Activated CD4-positive, alpha-beta T cell treated with anti-CD3 and anti-CD28 coated beads, Interleukin-2, amount 10 ng/mL, durations not matched to agents 24 days and 14 days (primary cell): ENCODE measurements at regions not wholly inside any gene's neighbourhood (a gene's known extent, or its start where the extent isn't known, plus 50 kb on each side); places are given as distances from the start of the nearest gene placed in this dataset.

ENCODE experiments used
- DNase-seq: peaks from one replicate; pipeline ENCODE4 v3.0.0; 2022
- H3K27ac Mint-ChIP-seq: one replicate; pipeline ENCODE4 v1.8.0; 2022; ENCODE audit warnings: mild to moderate bottlenecking, mixed read lengths
- H3K27me3 Mint-ChIP-seq: one replicate; pipeline ENCODE4 v1.8.0; 2022; ENCODE audit warnings: mixed read lengths
- H3K36me3 Mint-ChIP-seq: one replicate; pipeline ENCODE4 v1.8.0; 2022; ENCODE audit warnings: low read depth, mild to moderate bottlenecking, mixed read lengths
- H3K4me1 Mint-ChIP-seq: one replicate; pipeline ENCODE4 v1.8.0; 2021; ENCODE audit warnings: mixed read lengths
- H3K4me3 Mint-ChIP-seq: one replicate; pipeline ENCODE4 v1.8.0; 2022; ENCODE audit warnings: mild to moderate bottlenecking, moderate library complexity, mixed read lengths
- H3K9me3 Mint-ChIP-seq: one replicate; pipeline ENCODE4 v1.8.0; 2021; ENCODE audit warnings: mixed read lengths
- intact Hi-C: fragments of 100-400 bp; cut with micrococcal nuclease; formaldehyde crosslinking; loops from one replicate; pipeline ENCODE4 v1.15.1; 2023

DNA sequence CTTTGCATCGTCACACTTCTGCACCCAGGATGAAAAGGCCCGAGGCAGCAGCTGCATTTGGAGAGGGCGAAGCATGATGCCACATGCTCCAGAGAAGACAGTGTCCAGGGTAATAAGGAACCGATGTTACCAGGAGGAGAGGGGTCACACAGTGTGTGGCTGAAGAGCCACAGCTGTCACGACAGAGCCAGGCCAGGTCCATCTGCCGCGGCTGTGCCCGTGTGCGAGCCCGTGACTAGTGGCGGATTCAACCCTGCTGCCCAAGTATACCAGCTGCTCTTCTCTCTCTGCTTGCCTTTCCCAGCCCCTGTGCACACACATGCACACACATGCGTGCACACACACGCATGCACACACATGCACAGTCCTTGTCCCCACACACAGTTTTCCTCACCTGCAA, 1432.5 kb downstream of the BRD1 start:
- Mint-ChIP-seq H3K27me3 (no peaks in the 10 kb centered on the region), H3K9me3 (no peaks in the 10 kb centered on the region), H3K36me3 (no peaks in the 10 kb centered on the region), H3K4me3 (no peak overlapping the region), H3K4me1 (no peaks in the 10 kb centered on the region), H3K27ac (no peak overlapping the region)
- DNase-seq: no peak
- intact Hi-C loops: no loop called here

DNA sequence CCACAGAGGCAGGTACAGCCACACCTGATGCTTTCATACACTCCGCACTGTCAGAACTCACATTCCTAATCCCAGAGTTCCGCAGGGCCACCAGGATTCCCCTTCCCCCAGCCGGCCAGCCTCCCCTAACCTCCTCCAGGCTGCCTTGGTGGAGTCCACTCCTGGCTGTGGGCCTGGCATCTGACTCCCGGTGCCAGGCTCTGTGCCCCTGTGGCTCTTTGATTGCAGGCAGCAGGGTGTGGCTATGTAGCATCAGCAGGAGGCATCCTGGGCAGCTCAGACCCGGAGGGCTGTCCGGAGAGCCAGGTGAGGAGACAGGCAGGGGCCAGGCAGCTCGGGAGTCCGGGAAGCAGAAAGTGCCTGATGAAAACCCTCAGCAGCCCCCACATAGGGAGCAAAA, 1432.9 kb downstream of the BRD1 start:
- intact Hi-C loops: no loop called here
- H3K27me3 Mint-ChIP-seq: no peaks in the 10 kb centered on the region
- no peak overlapping the region for H3K27ac Mint-ChIP-seq

DNA sequence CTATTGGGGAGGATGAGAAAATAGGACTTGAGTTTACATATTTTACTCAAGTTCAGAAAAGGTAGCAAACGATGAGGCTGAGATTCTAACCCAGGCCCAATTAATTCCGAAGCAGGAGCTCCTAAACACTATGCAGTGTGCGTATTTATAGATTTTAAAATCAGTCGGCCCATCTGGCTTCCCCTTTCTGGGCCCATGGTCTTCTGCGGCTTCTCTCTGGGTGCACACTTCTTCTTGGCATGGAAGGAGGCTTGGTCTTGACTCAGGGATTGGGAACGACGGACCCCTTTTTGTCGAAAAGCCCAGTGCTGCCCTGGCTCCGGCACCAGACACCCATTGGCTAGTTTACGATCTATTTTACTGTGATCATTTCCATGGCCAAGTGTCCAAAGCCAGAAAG, 1433.8 kb downstream of the BRD1 start:
- intact Hi-C loops: no loop called here
- H3K9me3 Mint-ChIP-seq: no peaks in the 10 kb centered on the region
- no peaks in the 10 kb centered on the region for H3K27me3 Mint-ChIP-seq
- no peak for DNase-seq
- H3K36me3 Mint-ChIP-seq: no peaks in the 10 kb centered on the region
- H3K4me1 Mint-ChIP-seq: no peaks in the 10 kb centered on the region
- H3K27ac Mint-ChIP-seq: no peak overlapping the region
- no peak overlapping the region for H3K4me3 Mint-ChIP-seq

More for the DNA sequence above, 1432.9 kb downstream of the BRD1 start:
- DNase-seq: no peak
- Mint-ChIP-seq H3K9me3 (no peaks in the 10 kb centered on the region), H3K4me1 (no peaks in the 10 kb centered on the region), H3K36me3 (no peaks in the 10 kb centered on the region), H3K4me3 (no peak overlapping the region)

DNA sequence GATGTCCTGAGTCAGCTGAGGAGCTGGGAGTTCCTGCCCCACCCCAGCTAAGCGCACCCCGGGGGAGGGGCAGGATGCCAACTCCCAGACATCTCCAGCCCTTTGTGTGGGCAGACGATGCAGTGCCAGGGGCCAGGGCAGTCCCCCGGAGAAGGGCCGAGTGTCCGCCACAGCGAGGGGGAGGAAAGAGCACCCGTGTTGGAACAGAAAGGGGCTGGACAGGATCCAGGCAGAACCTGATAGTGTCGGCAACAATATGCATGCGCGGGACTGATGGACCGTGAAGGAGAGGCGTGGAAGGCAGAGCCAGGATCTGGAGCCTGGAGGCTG, 1434.7 kb downstream of the BRD1 start:
- Mint-ChIP-seq H3K4me3 (no peak overlapping the region), H3K36me3 (no peaks in the 10 kb centered on the region), H3K9me3 (no peaks in the 10 kb centered on the region), H3K27ac (no peak overlapping the region), H3K4me1 (no peaks in the 10 kb centered on the region), H3K27me3 (no peaks in the 10 kb centered on the region)
- intact Hi-C loops: no loop called here
- no peak for DNase-seq

DNA sequence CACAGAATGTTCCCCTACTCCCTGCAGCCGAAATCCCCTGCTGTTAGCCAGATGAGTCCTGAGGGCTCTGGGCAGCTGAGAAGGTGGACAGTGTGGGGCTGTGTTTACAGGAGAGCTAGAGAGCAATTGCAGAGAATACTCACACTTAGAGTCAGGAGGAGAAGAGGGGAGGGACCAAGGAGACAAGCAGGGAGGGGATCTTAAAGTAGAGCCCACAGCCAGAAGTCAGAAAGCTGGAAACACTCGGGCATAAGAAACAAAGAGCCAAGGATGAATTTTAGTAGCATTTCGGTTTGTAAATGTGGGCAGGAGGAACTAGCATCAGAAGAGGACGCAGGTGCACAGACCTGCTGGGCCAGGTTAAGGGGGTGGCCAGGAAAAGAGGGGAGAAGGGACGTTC, 1435.9 kb downstream of the BRD1 start:
- no peak overlapping the region for H3K27ac Mint-ChIP-seq
- H3K27me3 Mint-ChIP-seq: no peaks in the 10 kb centered on the region
- no peak for DNase-seq
- no peak overlapping the region for H3K4me3 Mint-ChIP-seq
- H3K36me3 Mint-ChIP-seq: no peaks in the 10 kb centered on the region
- intact Hi-C loops: no loop called here
- H3K4me1 Mint-ChIP-seq: no peaks in the 10 kb centered on the region
- no peaks in the 10 kb centered on the region for H3K9me3 Mint-ChIP-seq

DNA sequence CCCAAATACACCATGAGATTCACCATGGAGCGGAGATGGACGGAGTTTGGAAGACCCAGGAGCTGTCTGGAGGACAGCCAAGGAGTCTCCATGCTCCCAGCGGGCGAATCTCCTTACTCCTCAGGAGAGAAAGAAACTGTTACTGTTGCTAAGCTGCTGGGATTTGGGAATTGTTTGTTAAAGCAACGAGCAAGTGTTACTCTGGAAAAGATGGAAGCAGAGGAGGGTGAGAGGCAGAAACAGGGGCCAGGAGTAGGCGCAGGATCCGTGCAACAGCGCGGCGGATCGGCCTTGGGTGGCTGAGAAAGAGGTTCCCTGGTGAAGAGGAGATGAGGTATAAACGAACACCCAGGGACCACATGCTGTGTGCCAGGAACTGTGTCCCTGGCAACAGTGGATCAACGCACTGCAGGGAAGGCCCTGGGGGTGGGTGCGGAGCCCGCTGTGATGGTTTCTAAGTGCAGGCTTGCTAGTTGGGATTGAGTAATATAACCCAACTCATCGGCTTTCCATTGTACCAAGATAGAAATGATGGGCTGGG, 1436.4 kb downstream of the BRD1 start:
- DNase-seq: no peak
- intact Hi-C loops: no loop called here
- H3K9me3 Mint-ChIP-seq: no peaks in the 10 kb centered on the region

DNA sequence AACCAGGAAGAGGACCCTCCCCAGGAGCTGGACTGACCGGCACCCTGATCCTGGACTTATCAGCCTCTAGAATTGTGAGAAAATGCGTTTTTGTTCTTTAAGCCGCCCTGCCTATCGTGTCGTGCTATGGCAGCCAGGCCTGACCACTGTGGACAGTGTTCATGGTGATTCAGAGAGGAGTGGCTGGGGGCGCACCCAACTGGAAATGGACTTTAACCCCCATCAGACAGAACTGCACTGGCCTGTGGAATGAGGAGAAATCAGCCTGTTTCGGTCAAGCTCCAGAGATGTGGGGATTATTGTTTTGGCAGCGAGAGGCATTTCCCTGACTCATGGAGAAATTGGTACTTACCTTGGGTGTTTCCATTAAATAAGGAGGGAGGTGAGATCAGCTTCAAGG, 1437.8 kb downstream of the BRD1 start:
- intact Hi-C loops: no loop called here
- Mint-ChIP-seq H3K4me3 (no peak overlapping the region), H3K27ac (no peak overlapping the region), H3K27me3 (no peaks in the 10 kb centered on the region), H3K9me3 (no peaks in the 10 kb centered on the region), H3K36me3 (no peaks in the 10 kb centered on the region), H3K4me1 (no peaks in the 10 kb centered on the region)
- no peak for DNase-seq

More for the DNA sequence above, 1436.4 kb downstream of the BRD1 start:
- H3K4me3 Mint-ChIP-seq: no peak overlapping the region
- no peaks in the 10 kb centered on the region for H3K36me3 Mint-ChIP-seq
- H3K27ac Mint-ChIP-seq: no peak overlapping the region
- H3K4me1 Mint-ChIP-seq: no peaks in the 10 kb centered on the region
- no peaks in the 10 kb centered on the region for H3K27me3 Mint-ChIP-seq

DNA sequence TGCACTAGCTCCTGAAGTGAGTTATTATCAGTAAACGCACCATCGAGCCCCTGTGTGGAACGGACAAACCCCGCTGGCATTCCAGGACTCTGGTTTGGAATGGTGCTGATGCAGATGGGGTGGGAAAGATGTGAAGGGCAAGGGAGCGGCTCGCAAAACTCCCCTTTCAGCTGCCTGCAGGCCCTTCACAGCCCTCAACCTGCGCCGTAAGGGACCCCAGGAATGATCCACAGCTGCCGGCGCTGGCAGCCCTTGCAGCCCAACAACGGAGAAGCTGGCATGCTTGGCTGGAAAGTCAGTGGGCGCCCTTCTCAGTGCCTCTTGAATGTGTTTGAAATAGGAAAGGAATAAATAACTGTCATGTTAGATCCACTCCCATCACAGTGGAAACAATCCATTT, 1445.5 kb downstream of the BRD1 start:
- H3K27me3 Mint-ChIP-seq: no peaks in the 10 kb centered on the region
- peaks cover 3% of the 10 kb centered on the region for H3K9me3 Mint-ChIP-seq
- no peak overlapping the region for H3K4me3 Mint-ChIP-seq
- intact Hi-C loops: no loop called here
- H3K36me3 Mint-ChIP-seq: no peaks in the 10 kb centered on the region
- no peaks in the 10 kb centered on the region for H3K4me1 Mint-ChIP-seq
- H3K27ac Mint-ChIP-seq: no peak overlapping the region
- no peak for DNase-seq

DNA sequence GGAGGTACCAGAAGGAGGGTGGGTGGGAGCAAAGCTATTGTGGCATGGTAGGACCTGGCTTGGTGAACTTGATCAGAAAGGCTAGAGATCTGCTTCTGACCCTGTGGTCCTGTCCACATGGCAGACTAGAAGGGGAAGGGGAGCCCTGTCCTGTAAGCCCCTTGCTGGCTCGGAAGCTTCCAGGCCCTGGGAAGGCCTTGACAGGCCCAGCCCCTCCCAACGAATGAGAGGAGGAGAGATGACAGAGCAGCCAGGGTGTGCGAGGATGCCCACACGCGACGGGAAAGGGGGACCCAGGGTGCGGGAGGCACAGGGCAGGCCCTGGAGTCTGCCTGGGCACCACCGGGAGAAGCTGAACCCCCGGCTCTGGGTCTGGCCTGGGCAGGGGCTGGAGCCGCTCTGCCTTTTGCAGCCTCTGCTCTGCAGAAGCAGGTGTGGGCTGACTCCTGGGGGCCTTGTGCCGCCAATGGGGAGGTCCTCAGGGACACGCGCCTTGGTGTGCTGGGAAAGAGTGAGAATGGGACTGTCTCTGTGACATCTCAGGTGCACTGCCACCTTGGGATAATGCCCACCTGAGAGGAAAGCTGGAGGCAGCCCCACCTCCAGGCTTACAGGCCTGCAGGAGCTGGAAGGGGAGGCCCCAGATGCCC, 1447.5 kb downstream of the BRD1 start:
- intact Hi-C loops: no loop called here
- no peaks in the 10 kb centered on the region for H3K36me3 Mint-ChIP-seq
- H3K27me3 Mint-ChIP-seq: peaks cover 2% of the 10 kb centered on the region
- no peak for DNase-seq
- no peaks in the 10 kb centered on the region for H3K4me1 Mint-ChIP-seq
- peaks cover 3% of the 10 kb centered on the region for H3K9me3 Mint-ChIP-seq
- H3K27ac Mint-ChIP-seq: no peak overlapping the region
- no peak overlapping the region for H3K4me3 Mint-ChIP-seq

DNA sequence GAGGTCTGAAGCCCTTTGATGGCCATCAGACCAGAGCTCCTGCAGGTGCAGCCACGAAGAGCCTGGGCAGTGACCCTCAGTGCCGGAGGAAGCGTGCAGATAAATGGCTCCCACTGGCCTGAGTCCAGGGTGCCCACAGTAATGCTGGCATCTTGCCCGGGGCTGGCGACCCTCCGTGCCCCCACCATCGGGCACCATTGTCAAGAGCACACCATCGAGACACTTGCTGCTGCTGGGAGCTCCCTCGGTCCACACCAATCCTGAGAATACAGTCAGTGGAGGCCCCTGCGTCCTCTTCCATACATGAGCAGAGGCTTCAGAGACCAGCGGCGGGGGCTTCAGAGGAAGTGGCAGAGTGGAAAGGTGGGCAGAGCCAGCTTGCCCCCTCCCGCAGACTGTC, 1448.3 kb downstream of the BRD1 start:
- Mint-ChIP-seq H3K27ac (no peak overlapping the region), H3K36me3 (no peaks in the 10 kb centered on the region), H3K27me3 (peaks cover 2% of the 10 kb centered on the region), H3K4me1 (no peaks in the 10 kb centered on the region), H3K9me3 (peaks cover 3% of the 10 kb centered on the region), H3K4me3 (no peak overlapping the region)
- no peak for DNase-seq
- intact Hi-C loops: no loop called here

DNA sequence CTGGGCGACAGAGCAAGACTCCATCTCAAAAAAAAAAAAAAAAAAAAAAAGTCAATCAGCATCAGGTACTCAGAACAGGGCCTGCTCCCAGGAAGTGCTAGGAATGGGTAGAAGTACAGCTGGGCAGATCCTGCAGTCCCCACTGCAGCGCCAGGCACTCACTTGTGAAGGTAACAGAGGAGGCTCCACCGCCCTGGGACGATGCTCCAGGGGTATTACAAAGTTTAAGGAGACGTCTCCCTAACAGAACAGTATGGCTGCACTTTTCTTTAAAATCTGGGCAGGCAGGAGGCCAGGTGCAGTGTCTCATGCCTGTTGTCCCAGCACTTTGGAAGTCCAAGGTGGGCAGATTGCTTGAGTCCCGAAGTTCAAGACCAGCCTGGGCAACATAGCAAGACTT, 1449.0 kb downstream of the BRD1 start:
- Mint-ChIP-seq H3K27me3 (peaks cover 2% of the 10 kb centered on the region), H3K4me3 (no peak overlapping the region), H3K36me3 (no peaks in the 10 kb centered on the region), H3K4me1 (no peaks in the 10 kb centered on the region), H3K9me3 (no peaks in the 10 kb centered on the region), H3K27ac (no peak overlapping the region)
- no peak for DNase-seq
- intact Hi-C loops: no loop called here

DNA sequence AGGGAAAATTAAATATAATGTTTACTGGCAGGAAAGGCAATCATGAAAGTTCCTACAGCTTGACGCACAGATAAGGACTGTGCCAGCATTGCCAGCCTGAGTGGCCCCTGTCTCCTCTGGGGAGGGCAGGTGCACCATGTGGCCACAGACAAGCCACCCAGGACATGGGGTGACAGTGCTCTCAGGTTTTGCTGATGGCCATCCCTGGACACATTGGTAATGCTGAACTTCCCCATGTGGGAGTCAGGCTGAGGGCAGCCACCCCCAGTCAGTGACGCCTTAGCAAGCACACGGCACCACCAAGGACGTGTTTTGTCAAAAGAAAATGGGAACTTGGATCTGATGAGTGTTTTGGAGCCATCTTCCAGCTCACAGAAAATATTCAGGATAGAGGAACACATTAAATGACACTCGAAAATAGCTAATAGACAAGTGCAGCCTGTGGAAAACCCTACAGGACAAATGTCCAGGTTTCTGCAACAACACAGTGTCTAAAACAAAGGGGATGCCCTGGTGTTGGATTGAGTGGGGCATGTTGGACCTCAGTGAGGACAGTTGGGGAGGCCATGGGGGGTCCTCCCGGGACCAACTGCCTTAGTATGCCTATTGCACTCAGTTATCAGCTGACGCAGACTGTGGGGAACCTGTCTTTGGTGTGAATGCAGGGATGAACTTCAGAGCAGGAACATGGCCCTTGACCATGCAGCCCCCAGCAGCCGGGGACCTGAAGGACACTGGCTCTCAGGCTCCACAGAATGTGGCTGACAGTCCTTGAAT, 1450.5 kb downstream of the BRD1 start:
- no peaks in the 10 kb centered on the region for H3K4me1 Mint-ChIP-seq
- DNase-seq: no peak
- H3K27ac Mint-ChIP-seq: no peak overlapping the region
- H3K36me3 Mint-ChIP-seq: no peaks in the 10 kb centered on the region
- intact Hi-C loops: no loop called here
- no peaks in the 10 kb centered on the region for H3K9me3 Mint-ChIP-seq
- H3K4me3 Mint-ChIP-seq: no peak overlapping the region
- H3K27me3 Mint-ChIP-seq: peaks cover 2% of the 10 kb centered on the region

DNA sequence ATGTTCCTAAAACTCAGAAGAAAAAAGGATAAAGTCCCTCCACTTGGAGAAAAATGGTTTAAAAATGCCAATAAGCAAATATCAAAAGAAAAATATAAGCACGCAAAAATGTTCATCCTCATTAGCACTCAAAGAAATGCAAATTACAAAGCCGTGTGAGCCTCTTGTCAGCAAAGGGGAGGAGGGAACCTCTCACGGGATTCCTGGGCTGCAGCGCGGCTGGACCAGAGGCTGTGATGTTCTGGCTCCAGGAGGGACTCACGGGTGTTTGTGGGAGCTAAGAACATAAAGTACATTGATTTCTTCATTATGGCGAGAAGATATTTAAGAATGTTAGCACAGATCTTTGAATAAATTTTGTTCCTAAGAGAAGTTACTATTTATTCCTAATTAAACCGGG, 1451.2 kb downstream of the BRD1 start:
- intact Hi-C loops: no loop called here
- peaks cover 2% of the 10 kb centered on the region for H3K27me3 Mint-ChIP-seq
- H3K36me3 Mint-ChIP-seq: no peaks in the 10 kb centered on the region
- no peak overlapping the region for H3K27ac Mint-ChIP-seq
- DNase-seq: no peak
- no peaks in the 10 kb centered on the region for H3K9me3 Mint-ChIP-seq
- H3K4me1 Mint-ChIP-seq: no peaks in the 10 kb centered on the region
- H3K4me3 Mint-ChIP-seq: no peak overlapping the region

DNA sequence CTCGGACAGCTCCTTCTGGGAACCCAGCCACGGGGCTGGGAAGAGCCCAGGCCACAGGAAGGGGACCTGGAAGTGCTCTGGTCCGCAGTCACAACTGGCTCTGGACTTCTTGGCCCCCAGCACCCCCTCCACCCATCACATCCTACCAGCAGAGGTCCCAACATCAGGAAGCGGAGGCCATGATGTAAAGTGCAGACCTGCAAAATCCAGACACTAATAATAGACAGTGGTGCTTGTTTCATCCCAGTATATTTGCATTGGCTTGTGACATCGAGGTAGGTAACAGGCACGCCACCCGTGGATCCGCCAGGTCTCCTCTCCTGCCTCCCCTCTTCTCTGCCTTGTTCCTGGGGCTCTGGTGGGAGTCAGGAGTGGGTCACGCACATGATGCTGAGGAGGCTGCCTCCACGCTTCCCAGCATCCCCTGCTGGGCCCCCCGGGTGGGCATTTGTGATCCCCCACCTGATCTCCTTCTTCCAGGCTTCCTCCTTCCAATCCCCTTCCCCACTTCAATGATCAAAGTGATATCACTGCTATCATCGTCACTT, 1454.0 kb downstream of the BRD1 start:
- H3K4me3 Mint-ChIP-seq: no peak overlapping the region
- H3K9me3 Mint-ChIP-seq: no peaks in the 10 kb centered on the region
- no peak for DNase-seq
- no peaks in the 10 kb centered on the region for H3K4me1 Mint-ChIP-seq
- no peaks in the 10 kb centered on the region for H3K36me3 Mint-ChIP-seq
- H3K27me3 Mint-ChIP-seq: peaks cover 2% of the 10 kb centered on the region
- no peak overlapping the region for H3K27ac Mint-ChIP-seq
- intact Hi-C loops: no loop called here
